Suprapubic skin (tissue), 4 donors: ENCODE measurements at regions not wholly inside any gene's neighbourhood (a gene's known extent, or its start where the extent isn't known, plus 50 kb on each side); places are given as distances from the start of the nearest gene placed in this dataset.

Experiments
- DNase-seq, 2 donors: peaks; one replicate each; pipeline ENCODE4 v3.0.0-alpha.2; 2019; ENCODE audit warnings: low spot score in 2 of 2
- H3K27ac ChIP-seq: fragments of 200-600 bp; sonication (generic); one replicate; pipeline ENCODE4 v1.5.1; 2019
- H3K27me3 ChIP-seq: fragments of 200-600 bp; sonication (generic); one replicate; pipeline ENCODE4 v1.5.1; 2019
- H3K36me3 ChIP-seq: fragments of 200-600 bp; sonication (generic); one replicate; pipeline ENCODE4 v1.5.1; 2019
- H3K4me1 ChIP-seq: fragments of 200-600 bp; sonication (generic); one replicate; pipeline ENCODE4 v1.5.1; 2019
- H3K4me3 ChIP-seq: fragments of 200-600 bp; sonication (generic); one replicate; pipeline ENCODE4 v1.5.1; 2019; ENCODE audit warnings: mild to moderate bottlenecking
- H3K9me3 ChIP-seq: fragments of 200-600 bp; sonication (generic); one replicate; pipeline ENCODE4 v1.5.1; 2019
- EP300 ChIP-seq: sonication (generic); formaldehyde crosslinking; IDR thresholded peaks from one replicate; pipeline ENCODE4 v1.6.1; 2017; ENCODE audit warnings: antibody characterized with exemption
- POLR2A ChIP-seq, 2 donors: fragments of 450-650 bp; IDR thresholded peaks; one replicate each; pipeline ENCODE4 v1.6.1; 2017; ENCODE audit warnings: antibody characterized with exemption in 2 of 2, mild to moderate bottlenecking in 2 of 2, moderate library complexity in 2 of 2
- POLR2AphosphoS5 ChIP-seq, 3 donors: sonication (generic); formaldehyde crosslinking; IDR thresholded peaks; one replicate each; pipeline ENCODE4 v1.6.1; 2017; ENCODE audit warnings: antibody characterized with exemption in 3 of 3
- WGBS: methylation state at CpG from one replicate; pipeline ENCODE4 v1.1.5; 2018; 5-methylcytosine and 5-hydroxymethylcytosine counted together
- TF ChIP-seq, protein P1 (sequence below), 2 donors: fragments of 200-600 bp in 1 of 2; fragments of 450-650 bp in 1 of 2; sonication (generic) in 1 of 2; IDR thresholded peaks; one replicate each; pipeline ENCODE4 v1.5.1; 2016 to 2019; ENCODE audit warnings: antibody characterized with exemption in 2 of 2, mild to moderate bottlenecking in 1 of 2, moderate library complexity in 1 of 2

DNA sequence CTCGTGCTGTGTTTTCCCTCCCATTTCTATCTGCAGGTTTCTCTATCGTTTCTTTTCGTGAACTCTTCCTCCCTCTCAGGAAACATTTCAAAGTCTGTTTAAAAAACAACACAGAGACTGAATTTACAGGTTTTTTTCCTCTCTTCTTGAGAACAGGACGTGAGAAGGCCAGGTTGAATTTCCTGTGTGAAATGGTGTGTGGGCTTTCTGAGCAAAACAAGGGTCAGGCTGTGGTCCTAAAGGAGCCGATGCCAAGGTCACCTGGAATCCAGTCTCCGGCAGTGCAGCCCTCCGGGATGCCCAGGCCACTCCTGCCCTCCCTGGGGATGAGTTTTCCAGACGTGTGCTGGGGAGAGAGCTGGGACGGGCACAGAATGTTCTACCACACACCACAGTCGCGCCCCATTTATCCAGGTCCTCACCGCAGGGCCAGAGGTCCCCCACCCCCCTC is 62.7 kb upstream of the RUNX3 start:
- no peak overlapping the region for H3K27ac ChIP-seq
- WGBS: 78% methylated on average over 12 of the region's 12 CpGs

DNA sequence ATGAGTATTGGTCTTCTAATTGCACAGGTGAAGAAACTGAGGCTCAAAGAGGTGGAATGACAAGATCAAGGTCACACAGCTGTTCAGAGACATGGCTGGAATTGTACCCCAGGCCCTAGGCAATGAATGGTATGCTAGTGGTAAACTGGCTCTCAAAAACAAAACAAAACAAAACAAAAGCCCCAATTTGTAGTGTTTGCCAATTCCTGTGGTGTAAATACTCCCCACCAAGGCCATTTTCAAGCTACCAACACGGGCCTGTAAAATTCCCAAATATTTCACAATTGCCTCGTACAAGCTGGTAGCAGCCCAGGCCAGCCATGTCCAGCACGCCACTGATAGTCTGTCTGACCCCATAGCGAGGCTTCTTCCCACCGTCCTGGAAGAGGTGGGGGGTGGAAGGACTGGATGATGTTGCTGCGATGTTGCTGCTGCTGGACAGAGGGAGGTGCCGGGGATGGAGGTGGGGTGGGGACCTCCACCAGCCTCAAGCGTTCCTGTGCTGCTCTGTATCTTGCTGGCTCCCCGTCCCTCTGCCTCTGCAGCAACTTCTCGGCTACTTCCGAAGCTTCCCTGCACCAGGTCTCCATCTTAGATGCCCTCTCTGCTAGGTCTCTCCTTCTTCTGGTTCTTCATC is 62.2 kb upstream of the RUNX3 start:
- TF ChIP-seq POLR2AphosphoS5 (IDR thresholded peaks at IDR 0.05): no peak
- TF ChIP-seq, protein P1, sequence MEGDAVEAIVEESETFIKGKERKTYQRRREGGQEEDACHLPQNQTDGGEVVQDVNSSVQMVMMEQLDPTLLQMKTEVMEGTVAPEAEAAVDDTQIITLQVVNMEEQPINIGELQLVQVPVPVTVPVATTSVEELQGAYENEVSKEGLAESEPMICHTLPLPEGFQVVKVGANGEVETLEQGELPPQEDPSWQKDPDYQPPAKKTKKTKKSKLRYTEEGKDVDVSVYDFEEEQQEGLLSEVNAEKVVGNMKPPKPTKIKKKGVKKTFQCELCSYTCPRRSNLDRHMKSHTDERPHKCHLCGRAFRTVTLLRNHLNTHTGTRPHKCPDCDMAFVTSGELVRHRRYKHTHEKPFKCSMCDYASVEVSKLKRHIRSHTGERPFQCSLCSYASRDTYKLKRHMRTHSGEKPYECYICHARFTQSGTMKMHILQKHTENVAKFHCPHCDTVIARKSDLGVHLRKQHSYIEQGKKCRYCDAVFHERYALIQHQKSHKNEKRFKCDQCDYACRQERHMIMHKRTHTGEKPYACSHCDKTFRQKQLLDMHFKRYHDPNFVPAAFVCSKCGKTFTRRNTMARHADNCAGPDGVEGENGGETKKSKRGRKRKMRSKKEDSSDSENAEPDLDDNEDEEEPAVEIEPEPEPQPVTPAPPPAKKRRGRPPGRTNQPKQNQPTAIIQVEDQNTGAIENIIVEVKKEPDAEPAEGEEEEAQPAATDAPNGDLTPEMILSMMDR (IDR thresholded peaks at IDR 0.05): no peak
- TF ChIP-seq POLR2A (IDR thresholded peaks at IDR 0.05): no peak
- no peak for TF ChIP-seq EP300
- DNase-seq: no peak
- Histone ChIP-seq H3K9me3 (no peaks in the 10 kb centered on the region), H3K27me3 (no peaks in the 10 kb centered on the region), H3K36me3 (no peaks in the 10 kb centered on the region), H3K4me3 (no peak overlapping the region), H3K27ac (no peak overlapping the region), H3K4me1 (no peaks in the 10 kb centered on the region)
- WGBS: 88% methylated on average over 11 of the region's 11 CpGs

More for the DNA sequence above, 62.7 kb upstream of the RUNX3 start:
- TF ChIP-seq, protein P1 (IDR thresholded peaks at IDR 0.05): no peak
- TF ChIP-seq EP300 (no peak), POLR2A (IDR thresholded peaks at IDR 0.05) (no peak)
- H3K4me3 ChIP-seq: no peak overlapping the region
- H3K36me3 ChIP-seq: no peaks in the 10 kb centered on the region
- no peaks in the 10 kb centered on the region for H3K27me3 ChIP-seq
- no peaks in the 10 kb centered on the region for H3K4me1 ChIP-seq
- no peak for DNase-seq
- no peaks in the 10 kb centered on the region for H3K9me3 ChIP-seq

DNA sequence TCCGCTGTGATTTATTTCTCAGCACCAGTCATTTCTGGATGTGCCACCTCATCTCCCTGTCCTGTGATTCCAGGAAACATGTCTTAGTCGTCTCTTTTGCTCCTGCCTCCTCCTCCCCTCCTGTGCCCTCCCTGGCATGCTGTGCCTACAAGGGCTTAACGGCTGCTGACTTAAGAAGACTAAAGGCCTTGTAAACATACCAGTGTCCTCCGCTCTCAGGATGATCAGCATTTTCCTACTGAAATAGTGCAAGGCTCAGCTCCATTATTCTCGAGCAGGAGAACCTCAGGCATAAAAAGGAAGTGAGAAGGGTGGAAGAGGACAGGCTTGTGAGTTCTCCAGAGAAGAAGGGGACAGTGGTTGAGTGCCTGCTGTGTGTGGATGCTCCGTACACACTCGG is 61.6 kb upstream of the RUNX3 start:
- H3K9me3 ChIP-seq: no peaks in the 10 kb centered on the region
- no peaks in the 10 kb centered on the region for H3K4me1 ChIP-seq
- TF ChIP-seq EP300 (no peak), POLR2A (IDR thresholded peaks at IDR 0.05) (no peak), POLR2AphosphoS5 (IDR thresholded peaks at IDR 0.05) (no peak)
- TF ChIP-seq, protein P1 (IDR thresholded peaks at IDR 0.05): no peak
- H3K27me3 ChIP-seq: no peaks in the 10 kb centered on the region
- no peak overlapping the region for H3K4me3 ChIP-seq
- H3K36me3 ChIP-seq: no peaks in the 10 kb centered on the region
- WGBS: 69% methylated on average over 7 of the region's 7 CpGs
- no peak for DNase-seq
- H3K27ac ChIP-seq: no peak overlapping the region

DNA sequence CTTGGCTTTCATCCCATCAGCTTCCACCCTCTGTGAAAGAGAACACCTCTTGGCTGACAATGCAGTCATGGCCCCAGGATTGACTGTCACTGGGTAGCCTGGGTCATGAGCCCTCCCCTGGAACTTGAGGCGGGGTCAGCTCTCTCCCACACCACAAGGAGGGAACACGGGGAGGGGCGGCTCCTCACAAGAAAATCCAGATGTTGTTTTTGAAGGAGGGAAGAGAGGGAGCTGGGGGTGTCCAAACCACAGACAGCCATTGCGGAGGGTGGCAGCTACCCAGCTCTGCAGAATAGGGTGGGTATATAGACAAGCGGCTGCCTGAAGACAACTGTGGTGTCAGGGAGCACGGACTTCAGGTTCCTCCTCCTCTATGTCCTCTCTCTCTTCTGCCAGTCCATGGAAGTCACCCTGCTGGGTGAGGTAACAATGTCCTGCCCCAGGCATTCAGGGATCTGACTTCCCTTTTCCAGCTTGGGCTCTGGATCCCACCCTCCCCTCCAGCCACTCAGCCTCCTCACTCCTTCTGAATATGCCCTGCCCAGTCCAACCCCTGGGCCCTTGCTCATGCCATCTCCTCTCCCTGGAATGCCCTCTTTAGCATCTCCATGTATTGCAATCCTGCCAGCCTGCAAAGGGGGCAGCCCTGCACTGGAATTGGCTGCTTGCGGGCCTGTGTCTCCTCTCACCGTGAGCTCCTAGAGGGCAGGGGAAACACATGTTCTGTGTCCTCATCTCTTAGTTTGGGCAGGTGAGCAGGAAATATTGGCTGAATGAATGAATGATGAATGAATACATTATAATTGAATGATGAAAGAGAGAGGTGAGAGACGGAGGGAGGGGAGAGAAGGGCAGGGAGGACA is 60.9 kb upstream of the RUNX3 start:
- no peaks in the 10 kb centered on the region for H3K4me1 ChIP-seq
- WGBS: 62% methylated on average over 9 of the region's 9 CpGs

DNA sequence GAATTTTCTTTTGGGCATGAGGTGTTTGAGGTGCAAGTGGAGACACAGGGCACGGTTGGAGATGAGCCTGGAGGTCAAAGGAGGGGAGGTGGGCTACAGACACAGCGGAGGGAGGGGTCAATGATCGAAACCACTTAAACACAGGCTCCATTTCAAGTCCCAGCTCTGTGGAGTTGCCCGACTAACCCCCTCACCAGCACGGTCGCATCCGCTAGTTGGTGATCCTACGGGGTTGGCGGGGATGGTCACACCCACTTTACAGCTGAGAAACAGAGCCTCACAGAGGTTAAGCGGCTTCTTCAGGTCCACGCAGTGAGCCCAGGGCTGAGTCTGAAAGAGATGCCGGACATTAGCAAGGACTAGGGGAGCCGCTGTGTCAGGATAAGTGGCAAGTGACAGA is 60.1 kb upstream of the RUNX3 start:
- Histone ChIP-seq H3K27ac (no peak overlapping the region), H3K36me3 (no peaks in the 10 kb centered on the region), H3K9me3 (no peaks in the 10 kb centered on the region), H3K4me1 (no peaks in the 10 kb centered on the region), H3K27me3 (no peaks in the 10 kb centered on the region), H3K4me3 (no peak overlapping the region)
- TF ChIP-seq POLR2A (IDR thresholded peaks at IDR 0.05): no peak
- TF ChIP-seq, protein P1 (IDR thresholded peaks at IDR 0.05): no peak
- TF ChIP-seq POLR2AphosphoS5 (IDR thresholded peaks at IDR 0.05): no peak
- TF ChIP-seq EP300: no peak
- 87% methylated on average over 10 of the region's 13 CpGs for WGBS
- DNase-seq: no peak

More for the DNA sequence above, 60.9 kb upstream of the RUNX3 start:
- Histone ChIP-seq H3K36me3 (no peaks in the 10 kb centered on the region), H3K27me3 (no peaks in the 10 kb centered on the region), H3K27ac (no peak overlapping the region), H3K4me3 (no peak overlapping the region), H3K9me3 (no peaks in the 10 kb centered on the region)
- no peak for DNase-seq
- TF ChIP-seq POLR2A (IDR thresholded peaks at IDR 0.05): no peak
- TF ChIP-seq POLR2AphosphoS5 (IDR thresholded peaks at IDR 0.05): no peak
- TF ChIP-seq, protein P1 (IDR thresholded peaks at IDR 0.05): no peak
- no peak for TF ChIP-seq EP300
